ENCODE measurements at regions not wholly inside any gene's neighbourhood (a gene's known extent, or its start where the extent isn't known, plus 50 kb on each side); places are given as distances from the start of the nearest gene placed in this dataset.
"Not testable (repeated sequence)": the region's sequence is repeated elsewhere in the genome, so short reads cannot be mapped to it uniquely, and the experiment has no call there.

DNA sequence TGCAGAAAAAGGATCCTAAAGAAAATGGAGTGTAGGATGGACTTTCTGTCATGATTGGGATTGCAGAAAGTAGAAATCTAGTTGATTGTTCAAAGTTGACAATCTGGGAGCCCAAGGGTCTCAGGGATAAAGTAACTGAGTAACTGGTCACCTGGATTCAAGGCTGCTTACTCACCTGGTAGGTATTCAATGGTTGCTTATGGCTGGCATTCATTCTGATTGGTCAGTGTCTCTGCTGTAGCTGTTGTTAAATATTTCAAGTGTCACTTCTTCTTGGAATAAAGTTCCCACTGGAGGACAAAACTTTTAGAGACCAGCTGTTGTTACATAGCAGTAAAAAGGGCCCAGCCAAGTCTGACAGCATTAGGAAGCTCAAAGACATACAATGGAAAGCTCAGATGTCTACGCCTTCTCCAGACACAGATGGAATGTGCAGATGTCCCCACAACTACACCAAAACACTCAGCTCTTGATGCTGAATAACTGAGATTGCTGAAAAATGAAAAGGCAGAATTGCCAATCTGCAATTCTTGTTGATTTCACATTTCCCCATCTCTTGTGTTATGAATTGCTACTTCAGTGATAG is 106.9 kb downstream of the ZNF467 start:
- H3K27me3 ChIP-seq (ENCODE audit: control insufficient read depth, insufficient read depth, low read length): no peaks in the 10 kb centered on the region
- no peak overlapping the region for H3K9ac ChIP-seq (ENCODE audit: low read length in 3 of 3)
- DNase-seq (no peak), FAIRE-seq (no peak)
- H3K4me3 ChIP-seq (ENCODE audit: low read length in 3 of 3): no peak overlapping the region
- H3K36me3 ChIP-seq (ENCODE audit: control insufficient read depth in 2 of 3, insufficient read depth in 3 of 3, low read length in 3 of 3): no peaks in the 10 kb centered on the region
- no peaks in the 10 kb centered on the region for H3K9me3 ChIP-seq (ENCODE audit: control insufficient read depth in 2 of 3, insufficient read depth in 1 of 3, low read length in 3 of 3)
- intact Hi-C loops (cut with DNase I): no loop called here
- H3K4me1 ChIP-seq (ENCODE audit: control insufficient read depth in 2 of 3, insufficient read depth in 2 of 3, low read depth in 1 of 3, low read length in 3 of 3): no peaks in the 10 kb centered on the region
- TF ChIP-seq, protein P1, sequence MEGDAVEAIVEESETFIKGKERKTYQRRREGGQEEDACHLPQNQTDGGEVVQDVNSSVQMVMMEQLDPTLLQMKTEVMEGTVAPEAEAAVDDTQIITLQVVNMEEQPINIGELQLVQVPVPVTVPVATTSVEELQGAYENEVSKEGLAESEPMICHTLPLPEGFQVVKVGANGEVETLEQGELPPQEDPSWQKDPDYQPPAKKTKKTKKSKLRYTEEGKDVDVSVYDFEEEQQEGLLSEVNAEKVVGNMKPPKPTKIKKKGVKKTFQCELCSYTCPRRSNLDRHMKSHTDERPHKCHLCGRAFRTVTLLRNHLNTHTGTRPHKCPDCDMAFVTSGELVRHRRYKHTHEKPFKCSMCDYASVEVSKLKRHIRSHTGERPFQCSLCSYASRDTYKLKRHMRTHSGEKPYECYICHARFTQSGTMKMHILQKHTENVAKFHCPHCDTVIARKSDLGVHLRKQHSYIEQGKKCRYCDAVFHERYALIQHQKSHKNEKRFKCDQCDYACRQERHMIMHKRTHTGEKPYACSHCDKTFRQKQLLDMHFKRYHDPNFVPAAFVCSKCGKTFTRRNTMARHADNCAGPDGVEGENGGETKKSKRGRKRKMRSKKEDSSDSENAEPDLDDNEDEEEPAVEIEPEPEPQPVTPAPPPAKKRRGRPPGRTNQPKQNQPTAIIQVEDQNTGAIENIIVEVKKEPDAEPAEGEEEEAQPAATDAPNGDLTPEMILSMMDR (IDR thresholded peaks at IDR 0.05; ENCODE audit: borderline replicate concordance, extremely low read depth, insufficient read depth): no peak
- no peak overlapping the region for H3K27ac ChIP-seq (ENCODE audit: low read depth in 2 of 2, low read length in 2 of 2)

DNA sequence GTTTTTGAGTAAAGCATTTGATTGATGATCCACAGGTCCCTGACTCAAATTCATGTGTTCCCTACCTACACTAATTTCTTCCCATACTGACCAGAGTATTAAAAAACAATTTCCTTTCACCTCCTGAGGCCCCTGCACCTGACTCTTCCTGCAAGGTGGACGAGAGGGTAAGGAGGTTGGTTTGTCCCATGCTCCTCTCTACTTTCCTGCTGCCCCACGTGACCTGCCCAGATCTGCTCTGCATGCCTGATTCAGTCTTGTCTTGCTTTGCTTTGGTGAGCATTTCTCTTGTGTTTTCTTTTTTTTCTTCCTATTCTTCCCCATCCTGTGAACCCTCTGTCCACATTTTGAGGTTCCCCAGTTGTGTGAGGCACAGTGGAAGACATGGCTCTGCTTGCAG is 107.8 kb downstream of the ZNF467 start:
- H3K9me3 ChIP-seq (ENCODE audit: control insufficient read depth in 2 of 3, insufficient read depth in 1 of 3, low read length in 3 of 3); H3K36me3 ChIP-seq (ENCODE audit: control insufficient read depth in 2 of 3, insufficient read depth in 3 of 3, low read length in 3 of 3); DNase-seq; intact Hi-C loops (cut with DNase I); H3K4me3 ChIP-seq (ENCODE audit: low read length in 3 of 3); FAIRE-seq; H3K27me3 ChIP-seq (ENCODE audit: control insufficient read depth, insufficient read depth, low read length); H3K27ac ChIP-seq (ENCODE audit: low read depth in 2 of 2, low read length in 2 of 2); H3K9ac ChIP-seq (ENCODE audit: low read length in 3 of 3); H3K4me1 ChIP-seq (ENCODE audit: control insufficient read depth in 2 of 3, insufficient read depth in 2 of 3, low read depth in 1 of 3, low read length in 3 of 3): not testable (repeated sequence)

DNA sequence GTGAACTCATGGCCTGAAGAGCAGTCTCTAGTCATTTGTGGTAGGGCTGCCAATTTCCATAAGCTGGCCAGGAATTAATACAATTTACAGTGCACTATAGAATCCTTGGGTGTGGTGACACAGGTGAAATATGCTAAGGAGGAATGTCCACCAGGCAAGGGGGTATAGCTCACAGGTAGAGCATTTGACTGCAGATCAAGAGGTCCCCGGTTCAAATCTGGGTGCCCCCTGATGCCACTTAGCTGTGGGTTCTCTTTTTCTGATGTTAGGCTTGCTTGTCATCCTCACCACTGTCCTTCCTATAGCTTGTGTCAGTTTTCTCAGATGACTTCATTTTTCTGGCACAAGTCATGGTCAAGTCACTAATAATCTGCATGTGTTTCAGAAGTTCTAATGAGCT is 108.7 kb downstream of the ZNF467 start:
- Histone ChIP-seq H3K4me1 (ENCODE audit: control insufficient read depth in 2 of 3, insufficient read depth in 2 of 3, low read depth in 1 of 3, low read length in 3 of 3) (no peaks in the 10 kb centered on the region), H3K9me3 (ENCODE audit: control insufficient read depth in 2 of 3, insufficient read depth in 1 of 3, low read length in 3 of 3) (no peaks in the 10 kb centered on the region), H3K27me3 (ENCODE audit: control insufficient read depth, insufficient read depth, low read length) (no peaks in the 10 kb centered on the region), H3K9ac (ENCODE audit: low read length in 3 of 3) (no peak overlapping the region), H3K27ac (ENCODE audit: low read depth in 2 of 2, low read length in 2 of 2) (no peak overlapping the region), H3K4me3 (ENCODE audit: low read length in 3 of 3) (no peak overlapping the region), H3K36me3 (ENCODE audit: control insufficient read depth in 2 of 3, insufficient read depth in 3 of 3, low read length in 3 of 3) (no peaks in the 10 kb centered on the region)
- DNase-seq (no peak), FAIRE-seq (no peak)
- TF ChIP-seq, protein P1 (IDR thresholded peaks at IDR 0.05; ENCODE audit: borderline replicate concordance, extremely low read depth, insufficient read depth): no peak
- intact Hi-C loops (cut with DNase I): no loop called here

DNA sequence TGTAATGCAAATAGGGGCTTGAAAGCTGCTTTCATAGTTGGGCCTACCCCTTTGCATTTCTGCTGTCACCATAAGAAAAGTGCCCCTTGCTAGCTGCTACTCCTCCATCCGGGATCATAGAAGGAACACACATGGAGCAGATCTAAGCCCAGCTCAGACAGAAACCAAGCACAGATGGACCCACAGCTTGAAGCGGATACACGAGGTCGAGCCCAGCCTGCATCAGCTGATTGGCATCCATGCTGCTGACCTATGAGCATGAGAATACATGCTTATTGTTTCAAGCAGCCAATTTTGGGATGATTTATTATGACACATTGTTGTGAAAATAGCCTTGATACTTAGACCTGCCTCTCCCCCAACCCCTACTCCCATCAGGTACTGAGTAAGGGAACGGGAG is 109.2 kb downstream of the ZNF467 start:
- FAIRE-seq (no peak), DNase-seq (no peak)
- no peaks in the 10 kb centered on the region for H3K36me3 ChIP-seq (ENCODE audit: control insufficient read depth in 2 of 3, insufficient read depth in 3 of 3, low read length in 3 of 3)
- no peak overlapping the region for H3K4me3 ChIP-seq (ENCODE audit: low read length in 3 of 3)
- H3K27me3 ChIP-seq (ENCODE audit: control insufficient read depth, insufficient read depth, low read length): no peaks in the 10 kb centered on the region
- TF ChIP-seq, protein P1 (IDR thresholded peaks at IDR 0.05; ENCODE audit: borderline replicate concordance, extremely low read depth, insufficient read depth): no peak
- H3K4me1 ChIP-seq (ENCODE audit: control insufficient read depth in 2 of 3, insufficient read depth in 2 of 3, low read depth in 1 of 3, low read length in 3 of 3): no peaks in the 10 kb centered on the region
- H3K9ac ChIP-seq (ENCODE audit: low read length in 3 of 3): no peak overlapping the region
- no peak overlapping the region for H3K27ac ChIP-seq (ENCODE audit: low read depth in 2 of 2, low read length in 2 of 2)
- no peaks in the 10 kb centered on the region for H3K9me3 ChIP-seq (ENCODE audit: control insufficient read depth in 2 of 3, insufficient read depth in 1 of 3, low read length in 3 of 3)
- intact Hi-C loops (cut with DNase I): no loop called here

Measured in kidney (tissue), 13 donors.